NCI-H1048 (cell line): ENCODE measurements at regions not wholly inside any gene's neighbourhood (a gene's known extent, or its start where the extent isn't known, plus 50 kb on each side); places are given as distances from the start of the nearest gene placed in this dataset.

Experiments used
- DNase-seq: peaks from one replicate; lab custom pipeline; 2025; lab: John Stamatoyannopoulos, UW

GRCh38 chr4:58205446-58206235 is 1095.5 kb upstream of the IGFBP7 start:
- no peak for DNase-seq

GRCh38 chr4:58192217-58192616 is 1082.0 kb upstream of the IGFBP7 start:
- no peak for DNase-seq

- DNase-seq, result no peak
Measured at GRCh38 chr4:58191109-58191508, 1080.9 kb upstream of the IGFBP7 start.

GRCh38 chr4:58188316-58188715 is 1078.1 kb upstream of the IGFBP7 start:
- no peak for DNase-seq

GRCh38 chr4:58175024-58175423 is 1064.8 kb upstream of the IGFBP7 start:
- no peak for DNase-seq

- DNase-seq, result no peak
Measured at GRCh38 chr4:58166490-58166889, 1056.3 kb upstream of the IGFBP7 start.

GRCh38 chr4:58163156-58163555 is 1053.0 kb upstream of the IGFBP7 start:
- DNase-seq, result no peak

- DNase-seq, result no peak
Measured at GRCh38 chr4:58149404-58150085, 1039.4 kb upstream of the IGFBP7 start.

GRCh38 chr4:58144721-58145120 is 1034.5 kb upstream of the IGFBP7 start:
- no peak for DNase-seq

GRCh38 chr4:58138786-58139668 is 1028.8 kb upstream of the IGFBP7 start:
- DNase-seq, result no peak

GRCh38 chr4:58136604-58137003 is 1026.4 kb upstream of the IGFBP7 start:
- DNase-seq, result no peak

- no peak for DNase-seq
Measured at GRCh38 chr4:58127680-58128079, 1017.5 kb upstream of the IGFBP7 start.

GRCh38 chr4:58119298-58119697 is 1009.1 kb upstream of the IGFBP7 start:
- DNase-seq, result no peak

- no peak for DNase-seq
Measured at GRCh38 chr4:58113126-58113525, 1002.9 kb upstream of the IGFBP7 start.

- DNase-seq, result no peak
Measured at GRCh38 chr4:58111818-58112217, 1001.6 kb upstream of the IGFBP7 start.

GRCh38 chr4:58093352-58093751 is 983.2 kb upstream of the IGFBP7 start:
- no peak for DNase-seq

GRCh38 chr4:58090539-58090938 is 980.4 kb upstream of the IGFBP7 start:
- no peak for DNase-seq

- DNase-seq, result no peak
Measured at GRCh38 chr4:58081356-58081755, 971.2 kb upstream of the IGFBP7 start.

GRCh38 chr4:58075724-58076123 is 965.5 kb upstream of the IGFBP7 start:
- DNase-seq, result no peak

GRCh38 chr4:58074382-58074781 is 964.2 kb upstream of the IGFBP7 start:
- DNase-seq, result no peak

- DNase-seq, result no peak
Measured at GRCh38 chr4:58070726-58071125, 960.5 kb upstream of the IGFBP7 start.

GRCh38 chr4:58064653-58065052 is 954.5 kb upstream of the IGFBP7 start:
- no peak for DNase-seq
